ENCODE measurements at regions not wholly inside any gene's neighbourhood (a gene's known extent, or its start where the extent isn't known, plus 50 kb on each side); places are given as distances from the start of the nearest gene placed in this dataset.

GRCh38 chr5:116686438-116686837 lies 111.8 kb upstream of the SEMA6A start:
- no peak overlapping the region for H3K27ac ChIP-seq (ENCODE audit: low read depth, low read length)
- no peaks in the 10 kb centered on the region for H3K27me3 ChIP-seq (ENCODE audit: control insufficient read depth, low read length)
- no peaks in the 10 kb centered on the region for H4K20me1 ChIP-seq (ENCODE audit: control insufficient read depth, insufficient read depth, low read depth, low read length)
- no peaks in the 10 kb centered on the region for H3K9me2 ChIP-seq (replicated peaks; ENCODE audit: control insufficient read depth, low read length)
- H3K4me2 ChIP-seq (ENCODE audit: low read length): no peak overlapping the region
- no peak overlapping the region for H3K4me3 ChIP-seq (ENCODE audit: low read length)
- no peaks in the 10 kb centered on the region for H3K36me3 ChIP-seq (ENCODE audit: control insufficient read depth, low read length)
- TF ChIP-seq EZH2phosphoT487 (IDR thresholded peaks at IDR 0.05; ENCODE audit: borderline replicate concordance, low read length): no peak
- TF ChIP-seq, protein P1, sequence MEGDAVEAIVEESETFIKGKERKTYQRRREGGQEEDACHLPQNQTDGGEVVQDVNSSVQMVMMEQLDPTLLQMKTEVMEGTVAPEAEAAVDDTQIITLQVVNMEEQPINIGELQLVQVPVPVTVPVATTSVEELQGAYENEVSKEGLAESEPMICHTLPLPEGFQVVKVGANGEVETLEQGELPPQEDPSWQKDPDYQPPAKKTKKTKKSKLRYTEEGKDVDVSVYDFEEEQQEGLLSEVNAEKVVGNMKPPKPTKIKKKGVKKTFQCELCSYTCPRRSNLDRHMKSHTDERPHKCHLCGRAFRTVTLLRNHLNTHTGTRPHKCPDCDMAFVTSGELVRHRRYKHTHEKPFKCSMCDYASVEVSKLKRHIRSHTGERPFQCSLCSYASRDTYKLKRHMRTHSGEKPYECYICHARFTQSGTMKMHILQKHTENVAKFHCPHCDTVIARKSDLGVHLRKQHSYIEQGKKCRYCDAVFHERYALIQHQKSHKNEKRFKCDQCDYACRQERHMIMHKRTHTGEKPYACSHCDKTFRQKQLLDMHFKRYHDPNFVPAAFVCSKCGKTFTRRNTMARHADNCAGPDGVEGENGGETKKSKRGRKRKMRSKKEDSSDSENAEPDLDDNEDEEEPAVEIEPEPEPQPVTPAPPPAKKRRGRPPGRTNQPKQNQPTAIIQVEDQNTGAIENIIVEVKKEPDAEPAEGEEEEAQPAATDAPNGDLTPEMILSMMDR (IDR thresholded peaks at IDR 0.05; ENCODE audit: low read depth, low read length, poor library complexity, severe bottlenecking): no peak
- no peaks in the 10 kb centered on the region for H3F3A ChIP-seq (ENCODE audit: control insufficient read depth, insufficient read depth)
- H3K79me2 ChIP-seq (ENCODE audit: control insufficient read depth, low read length): no peaks in the 10 kb centered on the region
- no peaks in the 10 kb centered on the region for H3K9me3 ChIP-seq (ENCODE audit: control insufficient read depth, insufficient read depth, low read length)
- H3K4me1 ChIP-seq (ENCODE audit: control insufficient read depth, low read length): no peaks in the 10 kb centered on the region

DNA sequence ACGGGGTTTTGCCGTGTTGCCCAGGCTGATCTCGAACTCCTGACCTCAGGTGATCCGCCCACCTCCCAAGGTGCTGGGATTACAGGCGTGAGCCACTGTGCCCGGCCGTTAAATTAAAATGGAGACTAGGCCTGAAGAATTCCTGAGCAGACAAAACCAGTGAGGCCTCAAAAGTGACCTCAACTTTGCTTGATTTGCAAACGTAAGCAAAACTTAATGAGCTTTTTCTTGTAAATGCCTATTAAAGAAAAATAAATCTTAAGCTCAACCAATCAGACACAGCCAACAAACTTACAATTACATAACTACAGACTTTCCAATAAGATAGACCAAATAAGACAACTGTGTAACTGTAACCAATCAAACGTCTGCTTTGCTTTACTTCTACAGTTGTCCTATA lies 111.3 kb upstream of the SEMA6A start:
- Histone ChIP-seq H3F3A (ENCODE audit: control insufficient read depth, insufficient read depth) (no peaks in the 10 kb centered on the region), H3K27me3 (ENCODE audit: control insufficient read depth, low read length) (no peaks in the 10 kb centered on the region), H3K4me2 (ENCODE audit: low read length) (no peak overlapping the region), H3K9me2 (replicated peaks; ENCODE audit: control insufficient read depth, low read length) (no peaks in the 10 kb centered on the region), H3K4me3 (ENCODE audit: low read length) (no peak overlapping the region), H3K27ac (ENCODE audit: low read depth, low read length) (no peak overlapping the region), H4K20me1 (ENCODE audit: control insufficient read depth, insufficient read depth, low read depth, low read length) (no peaks in the 10 kb centered on the region), H3K36me3 (ENCODE audit: control insufficient read depth, low read length) (no peaks in the 10 kb centered on the region), H3K79me2 (ENCODE audit: control insufficient read depth, low read length) (no peaks in the 10 kb centered on the region), H3K4me1 (ENCODE audit: control insufficient read depth, low read length) (no peaks in the 10 kb centered on the region), H3K9me3 (ENCODE audit: control insufficient read depth, insufficient read depth, low read length) (no peaks in the 10 kb centered on the region)
- TF ChIP-seq, protein P1 (IDR thresholded peaks at IDR 0.05; ENCODE audit: low read depth, low read length, poor library complexity, severe bottlenecking): no peak

GRCh38 chr5:116685069-116685468 lies 110.4 kb upstream of the SEMA6A start:
- no peak overlapping the region for H3K4me3 ChIP-seq (ENCODE audit: low read length)
- TF ChIP-seq, protein P1 (IDR thresholded peaks at IDR 0.05; ENCODE audit: low read depth, low read length, poor library complexity, severe bottlenecking): no peak
- no peak for TF ChIP-seq EZH2phosphoT487 (IDR thresholded peaks at IDR 0.05; ENCODE audit: borderline replicate concordance, low read length)
- H3K4me1 ChIP-seq (ENCODE audit: control insufficient read depth, low read length): no peaks in the 10 kb centered on the region
- no peaks in the 10 kb centered on the region for H3K9me2 ChIP-seq (replicated peaks; ENCODE audit: control insufficient read depth, low read length)
- no peaks in the 10 kb centered on the region for H3K27me3 ChIP-seq (ENCODE audit: control insufficient read depth, low read length)
- H3K27ac ChIP-seq (ENCODE audit: low read depth, low read length): no peak overlapping the region
- no peaks in the 10 kb centered on the region for H4K20me1 ChIP-seq (ENCODE audit: control insufficient read depth, insufficient read depth, low read depth, low read length)
- no peaks in the 10 kb centered on the region for H3F3A ChIP-seq (ENCODE audit: control insufficient read depth, insufficient read depth)
- no peak overlapping the region for H3K4me2 ChIP-seq (ENCODE audit: low read length)
- H3K79me2 ChIP-seq (ENCODE audit: control insufficient read depth, low read length): no peaks in the 10 kb centered on the region
- H3K9me3 ChIP-seq (ENCODE audit: control insufficient read depth, insufficient read depth, low read length): no peaks in the 10 kb centered on the region
- no peaks in the 10 kb centered on the region for H3K36me3 ChIP-seq (ENCODE audit: control insufficient read depth, low read length)
